ENCODE measurements at regions not wholly inside any gene's neighbourhood (a gene's known extent, or its start where the extent isn't known, plus 50 kb on each side); places are given as distances from the start of the nearest gene placed in this dataset.
A peak's percentile ranks its signal among the peaks of the same experiment; 100 is the strongest.

DNA sequence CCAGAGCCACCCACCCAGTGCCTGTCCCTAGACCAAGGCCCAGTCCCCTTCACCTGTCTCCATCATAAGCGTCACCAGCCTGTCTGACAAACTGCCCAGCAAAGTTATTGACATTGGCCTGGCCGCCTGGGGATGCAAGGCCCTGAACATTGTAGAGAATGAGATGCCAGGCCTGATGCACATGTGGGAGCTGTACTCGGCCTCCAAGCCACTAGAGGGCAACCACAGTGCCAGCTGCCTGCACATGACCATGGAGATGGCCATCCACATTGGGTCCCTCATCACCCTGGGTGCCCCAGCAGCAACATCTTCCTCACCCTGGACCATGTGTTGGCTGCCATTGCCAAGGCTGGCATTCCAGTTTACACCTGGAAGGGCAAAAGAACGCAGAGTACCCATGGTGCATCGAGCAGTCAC is 63.7 kb upstream of the ANTXRL start:
- no peaks in the 10 kb centered on the region for H3K4me1 ChIP-seq
- TF ChIP-seq POLR2A (IDR thresholded peaks at IDR 0.05) = no peak
- TF ChIP-seq, protein P1, sequence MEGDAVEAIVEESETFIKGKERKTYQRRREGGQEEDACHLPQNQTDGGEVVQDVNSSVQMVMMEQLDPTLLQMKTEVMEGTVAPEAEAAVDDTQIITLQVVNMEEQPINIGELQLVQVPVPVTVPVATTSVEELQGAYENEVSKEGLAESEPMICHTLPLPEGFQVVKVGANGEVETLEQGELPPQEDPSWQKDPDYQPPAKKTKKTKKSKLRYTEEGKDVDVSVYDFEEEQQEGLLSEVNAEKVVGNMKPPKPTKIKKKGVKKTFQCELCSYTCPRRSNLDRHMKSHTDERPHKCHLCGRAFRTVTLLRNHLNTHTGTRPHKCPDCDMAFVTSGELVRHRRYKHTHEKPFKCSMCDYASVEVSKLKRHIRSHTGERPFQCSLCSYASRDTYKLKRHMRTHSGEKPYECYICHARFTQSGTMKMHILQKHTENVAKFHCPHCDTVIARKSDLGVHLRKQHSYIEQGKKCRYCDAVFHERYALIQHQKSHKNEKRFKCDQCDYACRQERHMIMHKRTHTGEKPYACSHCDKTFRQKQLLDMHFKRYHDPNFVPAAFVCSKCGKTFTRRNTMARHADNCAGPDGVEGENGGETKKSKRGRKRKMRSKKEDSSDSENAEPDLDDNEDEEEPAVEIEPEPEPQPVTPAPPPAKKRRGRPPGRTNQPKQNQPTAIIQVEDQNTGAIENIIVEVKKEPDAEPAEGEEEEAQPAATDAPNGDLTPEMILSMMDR (IDR thresholded peaks at IDR 0.05) = no peak
- peak in 1 of 3 donors; percentile 44 for DNase-seq
- H3K36me3 ChIP-seq = no peaks in the 10 kb centered on the region
- no peaks in the 10 kb centered on the region for H3K27me3 ChIP-seq
- H3K27ac ChIP-seq = no peak overlapping the region
- H3K9me3 ChIP-seq = no peaks in the 10 kb centered on the region
- no peak overlapping the region for H3K4me3 ChIP-seq

- peak in 1 of 3 donors; percentile 21 for DNase-seq
- H3K4me3 ChIP-seq = no peak overlapping the region
- TF ChIP-seq, protein P1 (IDR thresholded peaks at IDR 0.05) = no peak
- no peak for TF ChIP-seq POLR2A (IDR thresholded peaks at IDR 0.05)
These were observed 63.0 kb upstream of the ANTXRL start for GRCh38 chr10:46223626-46224413.

DNA sequence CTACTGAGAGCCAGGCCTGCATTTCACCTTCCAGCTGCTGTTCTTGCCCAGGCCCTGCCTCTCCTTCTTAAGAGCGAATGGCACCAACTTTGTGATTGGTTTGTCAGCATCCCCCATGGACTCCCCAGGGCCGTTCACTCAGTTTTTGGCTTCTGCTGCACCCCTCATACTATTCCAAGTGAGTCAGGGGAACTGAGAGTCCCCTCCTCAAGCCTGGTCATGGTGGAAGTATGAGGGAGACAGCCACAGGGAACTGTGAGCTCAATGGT is 62.4 kb upstream of the ANTXRL start:
- H3K4me3 ChIP-seq = no peak overlapping the region
- TF ChIP-seq, protein P1 (IDR thresholded peaks at IDR 0.05) = no peak
- TF ChIP-seq POLR2A (IDR thresholded peaks at IDR 0.05) = no peak
- no peaks in the 10 kb centered on the region for H3K36me3 ChIP-seq
- peak in 1 of 3 donors; percentile 11 for DNase-seq
- H3K9me3 ChIP-seq = no peaks in the 10 kb centered on the region
- H3K27ac ChIP-seq = no peak overlapping the region
- peaks cover 0 to 7% (median 0%) of the 10 kb centered on the region in 4 donors for H3K4me1 ChIP-seq
- no peaks in the 10 kb centered on the region for H3K27me3 ChIP-seq

More at GRCh38 chr10:46223626-46224413, 63.0 kb upstream of the ANTXRL start:
- peaks cover 0 to 4% (median 0%) of the 10 kb centered on the region in 4 donors for H3K4me1 ChIP-seq
- H3K36me3 ChIP-seq = no peaks in the 10 kb centered on the region
- no peak overlapping the region for H3K27ac ChIP-seq
- H3K27me3 ChIP-seq = no peaks in the 10 kb centered on the region
- no peaks in the 10 kb centered on the region for H3K9me3 ChIP-seq

DNA sequence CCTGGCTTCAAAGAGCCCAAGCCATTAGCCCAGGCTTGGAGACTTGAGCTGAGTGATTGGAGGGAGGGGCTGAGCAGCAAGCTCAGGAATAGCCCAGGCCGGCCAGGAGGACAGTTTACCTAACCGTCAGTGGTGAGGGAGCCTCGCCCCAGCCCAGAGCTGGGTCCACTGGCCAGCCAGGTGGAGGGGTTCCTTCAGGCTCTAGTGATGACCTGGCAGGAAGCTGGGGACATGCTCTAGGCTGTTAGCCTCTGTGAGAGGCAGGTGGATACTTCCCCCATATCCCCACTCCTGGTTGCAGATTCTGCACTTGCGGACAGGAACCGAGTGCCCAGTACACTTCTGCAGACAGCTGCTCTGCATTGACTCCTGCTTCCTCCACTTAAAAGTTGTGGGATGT is 61.2 kb upstream of the ANTXRL start:
- peak in 1 of 3 donors; percentile 27 for DNase-seq
- H3K4me1 ChIP-seq = peaks cover 0 to 7% (median 0%) of the 10 kb centered on the region in 4 donors
- no peak overlapping the region for H3K27ac ChIP-seq
- TF ChIP-seq POLR2A (IDR thresholded peaks at IDR 0.05) = no peak
- TF ChIP-seq, protein P1 (IDR thresholded peaks at IDR 0.05) = no peak
- H3K4me3 ChIP-seq = no peak overlapping the region
- H3K27me3 ChIP-seq = no peaks in the 10 kb centered on the region
- no peaks in the 10 kb centered on the region for H3K36me3 ChIP-seq
- H3K9me3 ChIP-seq = no peaks in the 10 kb centered on the region

DNA sequence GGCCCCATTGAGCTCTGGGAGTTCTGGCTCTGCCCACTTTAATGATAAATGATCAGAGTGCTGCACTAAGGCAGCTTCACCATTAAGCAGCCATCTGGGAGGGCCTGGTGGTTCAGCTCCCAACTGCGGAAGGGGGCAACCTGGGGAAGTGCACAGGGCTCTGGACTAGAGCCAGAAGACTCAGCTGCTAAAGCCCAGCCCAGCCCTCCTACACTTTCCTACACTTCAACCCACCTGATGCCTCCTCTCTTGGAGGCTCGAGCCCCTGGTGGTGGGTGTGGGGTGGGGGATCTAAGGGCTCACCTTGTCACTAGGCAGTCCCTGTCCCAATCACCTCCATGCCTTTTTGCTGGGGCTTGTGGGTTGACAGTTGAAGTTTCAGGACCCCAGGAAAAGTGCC is 60.6 kb upstream of the ANTXRL start:
- peak in 1 of 3 donors; percentile 22 for DNase-seq

More for the DNA sequence above, 60.6 kb upstream of the ANTXRL start:
- no peaks in the 10 kb centered on the region for H3K36me3 ChIP-seq
- TF ChIP-seq, protein P1 (IDR thresholded peaks at IDR 0.05) = no peak
- TF ChIP-seq POLR2A (IDR thresholded peaks at IDR 0.05) = no peak
- H3K27me3 ChIP-seq = no peaks in the 10 kb centered on the region
- peaks cover 0 to 7% (median 0%) of the 10 kb centered on the region in 4 donors for H3K4me1 ChIP-seq
- H3K27ac ChIP-seq = no peak overlapping the region
- no peaks in the 10 kb centered on the region for H3K9me3 ChIP-seq
- H3K4me3 ChIP-seq = no peak overlapping the region

All from Peyer's patch (tissue), 4 donors.